Neural cell (in vitro differentiated cells): ENCODE measurements at regions not wholly inside any gene's neighbourhood (a gene's known extent, or its start where the extent isn't known, plus 50 kb on each side); places are given as distances from the start of the nearest gene placed in this dataset.

ENCODE experiments used
- CTCF ChIP-seq: fragments of 450-650 bp; IDR thresholded peaks from 2 replicates; pipeline ENCODE4 v1.5.1; 2014; ENCODE audit warnings: antibody characterized with exemption, mild to moderate bottlenecking, moderate library complexity; ENCODE audit not compliant: poor library complexity, severe bottlenecking
- EP300 ChIP-seq: fragments of 450-650 bp; conservative IDR thresholded peaks from 2 replicates; pipeline ENCODE4 v1.6.1; 2014; ENCODE audit warnings: antibody characterized with exemption, mild to moderate bottlenecking, moderate library complexity; ENCODE audit not compliant: poor library complexity, severe bottlenecking
- EZH2 ChIP-seq: fragments of 200-600, 300-800 bp; shearing (Covaris generic), sonication (generic); IDR thresholded peaks from 2 replicates; pipeline ENCODE4 v1.6.1; 2014; ENCODE audit warnings: antibody characterized with exemption, low read length, borderline replicate concordance, mild to moderate bottlenecking; ENCODE audit not compliant: insufficient read depth, poor library complexity, severe bottlenecking
- POLR2AphosphoS5 ChIP-seq: IDR thresholded peaks from 2 replicates; pipeline ENCODE4 v1.6.1; 2012
- RAD21 ChIP-seq: fragments of 450-650 bp; conservative IDR thresholded peaks from 2 replicates; pipeline ENCODE4 v1.6.1; 2014; ENCODE audit warnings: antibody characterized with exemption, mild to moderate bottlenecking, moderate library complexity
- REST ChIP-seq: IDR thresholded peaks from 2 replicates; pipeline ENCODE4 v1.6.1; 2012; ENCODE audit warnings: borderline replicate concordance
- TAF1 ChIP-seq: IDR thresholded peaks from 2 replicates; pipeline ENCODE4 v1.6.1; 2012; ENCODE audit warnings: low read depth

- TF ChIP-seq CTCF = no peak
- TF ChIP-seq EP300 = no peak
- TF ChIP-seq EZH2 = no peak
- no peak for TF ChIP-seq RAD21
- no peak for TF ChIP-seq POLR2AphosphoS5
- no peak for TF ChIP-seq REST
- TF ChIP-seq TAF1 = no peak
Observed at GRCh38 chr14:65346895-65347294, 65.6 kb upstream of the FUT8 start.
